GM10266 (cell line): ENCODE measurements at regions not wholly inside any gene's neighbourhood (a gene's known extent, or its start where the extent isn't known, plus 50 kb on each side); places are given as distances from the start of the nearest gene placed in this dataset.

Experiments used
- DNase-seq: peaks from one replicate; pipeline ENCODE4 v3.0.0; 2012; ENCODE audit errors: extremely low spot score
- TF ChIP-seq, protein P1 (sequence below): IDR thresholded peaks from 2 replicates; pipeline ENCODE4 v1.5.1; 2012; ENCODE audit warnings: mild to moderate bottlenecking, low read depth; ENCODE audit not compliant: control insufficient read depth, insufficient read depth; ENCODE audit errors: missing control alignments

- no peak for DNase-seq
- TF ChIP-seq, protein P1, sequence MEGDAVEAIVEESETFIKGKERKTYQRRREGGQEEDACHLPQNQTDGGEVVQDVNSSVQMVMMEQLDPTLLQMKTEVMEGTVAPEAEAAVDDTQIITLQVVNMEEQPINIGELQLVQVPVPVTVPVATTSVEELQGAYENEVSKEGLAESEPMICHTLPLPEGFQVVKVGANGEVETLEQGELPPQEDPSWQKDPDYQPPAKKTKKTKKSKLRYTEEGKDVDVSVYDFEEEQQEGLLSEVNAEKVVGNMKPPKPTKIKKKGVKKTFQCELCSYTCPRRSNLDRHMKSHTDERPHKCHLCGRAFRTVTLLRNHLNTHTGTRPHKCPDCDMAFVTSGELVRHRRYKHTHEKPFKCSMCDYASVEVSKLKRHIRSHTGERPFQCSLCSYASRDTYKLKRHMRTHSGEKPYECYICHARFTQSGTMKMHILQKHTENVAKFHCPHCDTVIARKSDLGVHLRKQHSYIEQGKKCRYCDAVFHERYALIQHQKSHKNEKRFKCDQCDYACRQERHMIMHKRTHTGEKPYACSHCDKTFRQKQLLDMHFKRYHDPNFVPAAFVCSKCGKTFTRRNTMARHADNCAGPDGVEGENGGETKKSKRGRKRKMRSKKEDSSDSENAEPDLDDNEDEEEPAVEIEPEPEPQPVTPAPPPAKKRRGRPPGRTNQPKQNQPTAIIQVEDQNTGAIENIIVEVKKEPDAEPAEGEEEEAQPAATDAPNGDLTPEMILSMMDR, result no peak
Observed at GRCh38 chr1:195096051-195096521, 1512.2 kb downstream of the KCNT2 start.

- DNase-seq, result no peak
- TF ChIP-seq, protein P1, result no peak
Observed at GRCh38 chr1:195085196-195085595, 1523.0 kb downstream of the KCNT2 start.

DNA sequence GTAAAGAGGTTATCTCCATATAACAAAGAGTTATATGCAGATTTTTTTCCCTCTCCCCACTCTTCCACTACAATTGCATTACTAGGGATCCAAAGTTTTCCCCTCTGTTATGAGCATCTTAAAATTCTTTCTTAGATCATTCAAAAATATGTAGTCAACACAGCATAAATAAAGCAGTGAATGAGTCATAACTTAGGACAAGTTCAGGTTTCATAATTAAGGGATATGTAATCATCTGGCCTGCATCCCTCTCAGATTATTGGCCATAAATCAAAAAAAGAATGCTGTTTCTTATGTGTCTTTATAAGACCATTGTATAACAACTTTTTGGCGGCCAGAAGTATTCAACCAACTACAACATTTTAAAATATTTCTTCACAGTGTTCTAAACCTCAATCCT, 1526.1 kb downstream of the KCNT2 start:
- no peak for DNase-seq
- TF ChIP-seq, protein P1, result no peak

GRCh38 chr1:195076682-195077081, 1531.6 kb downstream of the KCNT2 start:
- TF ChIP-seq, protein P1, result no peak
- no peak for DNase-seq

DNA sequence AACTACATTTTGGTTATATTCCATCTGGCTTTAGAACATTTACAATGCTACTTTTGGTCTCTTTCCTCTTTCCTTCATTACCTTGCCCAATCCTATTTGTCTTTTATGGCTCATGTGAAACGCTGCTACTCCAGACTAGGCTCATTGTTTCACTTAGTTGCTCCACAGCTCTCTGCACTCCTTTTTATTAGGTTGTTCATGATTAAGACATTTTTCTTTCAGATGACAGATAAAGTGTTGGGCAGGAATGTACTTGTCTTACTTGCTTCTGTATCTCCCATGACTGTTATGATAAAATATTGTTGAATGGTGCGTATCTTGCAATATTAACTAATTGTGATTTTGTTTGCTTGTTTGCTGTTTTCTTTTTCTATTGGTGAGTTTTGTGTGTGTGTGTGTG, 1532.3 kb downstream of the KCNT2 start:
- TF ChIP-seq, protein P1, result no peak
- DNase-seq, result no peak

DNA sequence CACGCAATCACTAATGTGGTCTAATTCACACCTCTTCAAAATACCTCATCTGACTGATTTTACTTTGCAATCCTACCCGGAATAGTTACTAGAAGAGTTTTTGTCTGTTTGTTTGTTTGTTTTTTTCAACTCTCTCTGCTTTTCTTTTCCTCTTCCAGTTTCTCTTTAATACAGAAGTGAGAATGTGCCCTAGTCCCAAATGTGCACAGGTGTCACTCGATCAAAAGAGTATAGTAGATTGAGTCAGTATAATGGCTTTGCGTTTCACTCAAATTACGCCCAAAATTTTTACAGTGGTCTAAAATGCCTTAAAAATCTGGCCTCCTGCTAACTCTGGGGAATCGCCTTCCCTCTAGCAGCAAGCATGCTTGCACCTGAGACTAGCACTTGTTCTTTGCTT, 1536.8 kb downstream of the KCNT2 start:
- TF ChIP-seq, protein P1, result no peak
- DNase-seq, result no peak

GRCh38 chr1:195065437-195065836, 1542.8 kb downstream of the KCNT2 start:
- TF ChIP-seq, protein P1, result no peak
- no peak for DNase-seq
